ENCODE measurements at regions not wholly inside any gene's neighbourhood (a gene's known extent, or its start where the extent isn't known, plus 50 kb on each side); places are given as distances from the start of the nearest gene placed in this dataset.

GRCh38 chr12:98369581-98369980 is 145.8 kb upstream of the TMPO start:
- TF ChIP-seq CTCF (IDR thresholded peaks at IDR 0.05; ENCODE audit: poor library complexity, severe bottlenecking) (no peak), EZH2 (IDR thresholded peaks at IDR 0.05; ENCODE audit: borderline replicate concordance, insufficient read depth, low read length, poor library complexity, severe bottlenecking) (no peak), POLR2AphosphoS5 (IDR thresholded peaks at IDR 0.05) (no peak), RAD21 (conservative IDR thresholded peaks at IDR 0.05) (no peak), SMC3 (conservative IDR thresholded peaks at IDR 0.05; ENCODE audit: poor library complexity) (no peak)

Measured in neural cell (in vitro differentiated cells).